GM19043 (cell line): ENCODE measurements at regions not wholly inside any gene's neighbourhood (a gene's known extent, or its start where the extent isn't known, plus 50 kb on each side); places are given as distances from the start of the nearest gene placed in this dataset.

Experiments
- ATAC-seq: cut with Tn5 transposase; IDR thresholded peaks from one replicate; pipeline ENCODE4 v1.9.1; 2021; ENCODE audit warnings: low read depth; ENCODE audit not compliant: unreplicated experiment

DNA sequence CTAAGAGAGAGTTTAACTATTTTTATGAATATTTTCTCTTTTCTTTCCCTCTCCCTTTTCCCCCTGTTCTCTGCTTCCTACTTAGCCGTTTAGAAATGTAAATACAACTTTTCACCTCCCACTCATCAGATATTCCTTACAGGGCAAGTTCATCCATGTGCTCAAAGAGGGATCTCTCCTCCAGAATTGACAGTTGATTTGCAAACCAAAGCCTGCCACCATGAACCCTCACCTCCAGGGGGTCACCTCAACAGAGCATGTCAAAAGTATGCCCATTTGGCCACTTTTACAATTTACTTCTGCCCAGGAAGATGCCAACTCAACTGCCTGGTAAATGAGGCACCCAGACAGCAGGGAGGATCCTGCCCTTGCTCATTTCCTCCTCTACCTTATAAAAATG, 149.2 kb upstream of the GYPC start:
- ATAC-seq = no peak

DNA sequence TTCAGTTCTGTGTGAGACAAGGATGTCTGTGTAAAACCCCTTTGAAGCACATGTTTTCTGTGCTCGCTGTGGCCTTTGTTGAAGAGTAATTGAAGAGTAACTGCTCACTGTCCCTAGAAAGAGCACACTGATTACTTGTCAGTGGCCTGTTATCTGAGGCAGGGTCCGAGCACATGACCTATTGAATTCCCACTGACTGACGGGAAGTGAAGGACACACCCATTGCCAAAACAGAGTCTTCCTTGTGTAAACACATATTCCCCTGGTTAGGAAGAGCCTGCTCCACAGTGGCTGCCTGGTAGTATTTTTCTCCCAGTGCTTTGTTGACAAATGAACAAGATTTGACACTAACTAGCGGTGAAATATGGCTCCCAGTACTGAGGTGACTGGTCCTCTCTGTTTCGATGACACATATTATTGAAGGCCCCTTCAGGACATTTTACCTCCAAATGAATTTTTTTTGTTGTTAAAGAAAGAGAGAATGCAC, 148.5 kb upstream of the GYPC start:
- no peak for ATAC-seq

DNA sequence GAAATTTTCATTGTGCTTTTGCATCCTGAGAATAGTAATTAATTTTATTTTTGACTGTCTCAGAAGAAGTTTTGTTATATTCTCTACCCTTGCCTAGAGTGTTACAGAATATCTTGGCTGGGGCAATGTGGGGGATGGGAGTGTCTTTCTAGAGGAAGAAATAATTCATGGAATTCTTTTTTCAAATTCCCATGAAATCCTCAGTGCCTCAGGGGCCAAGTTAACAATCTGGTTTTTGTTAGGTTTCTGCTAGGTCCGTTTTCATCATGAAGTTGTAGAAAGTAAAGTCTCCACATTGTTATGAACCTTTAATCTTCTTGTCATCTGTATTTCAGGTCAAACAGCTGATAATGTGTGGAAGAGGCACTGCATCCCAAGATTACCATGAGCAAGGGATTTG, 145.6 kb upstream of the GYPC start:
- ATAC-seq = no peak

DNA sequence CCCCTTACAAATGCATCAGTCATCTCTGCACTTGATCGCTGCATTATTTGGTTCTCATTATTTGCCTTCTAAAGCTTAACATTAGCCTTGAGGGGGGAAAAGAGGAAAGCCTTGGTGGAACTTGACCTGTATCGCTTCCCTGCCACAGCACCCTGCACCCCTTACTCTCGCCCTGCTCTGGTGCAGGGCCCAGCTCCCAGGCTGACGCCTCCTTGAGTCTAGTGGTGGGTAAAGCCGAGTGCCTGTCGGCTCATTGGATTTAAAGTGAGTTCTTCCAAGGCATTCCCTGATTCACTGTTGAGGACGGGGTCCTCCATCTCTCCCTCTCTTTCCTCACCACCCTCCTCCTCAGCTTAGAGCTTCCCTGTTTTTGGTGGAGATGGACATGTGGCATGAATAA, 145.0 kb upstream of the GYPC start:
- ATAC-seq = no peak

DNA sequence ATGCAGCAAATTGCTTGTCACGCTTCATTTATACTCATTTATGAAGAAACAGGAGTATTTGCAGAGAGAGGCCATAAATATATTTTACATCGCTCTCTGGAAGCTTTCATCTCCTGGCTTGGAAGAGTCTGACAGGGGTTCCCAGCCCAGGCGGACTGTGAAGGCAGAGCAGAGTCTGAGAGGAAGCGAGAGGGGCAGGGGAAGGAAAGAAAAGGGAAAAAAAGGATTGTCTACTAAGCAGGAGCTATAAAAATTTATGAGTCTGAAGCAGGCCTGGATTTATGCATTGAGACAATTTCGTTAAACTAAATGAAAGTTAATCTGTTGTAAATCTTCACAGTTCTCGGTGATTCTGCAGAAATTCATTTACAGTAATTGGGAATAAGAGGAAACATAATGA, 143.9 kb upstream of the GYPC start:
- no peak for ATAC-seq

DNA sequence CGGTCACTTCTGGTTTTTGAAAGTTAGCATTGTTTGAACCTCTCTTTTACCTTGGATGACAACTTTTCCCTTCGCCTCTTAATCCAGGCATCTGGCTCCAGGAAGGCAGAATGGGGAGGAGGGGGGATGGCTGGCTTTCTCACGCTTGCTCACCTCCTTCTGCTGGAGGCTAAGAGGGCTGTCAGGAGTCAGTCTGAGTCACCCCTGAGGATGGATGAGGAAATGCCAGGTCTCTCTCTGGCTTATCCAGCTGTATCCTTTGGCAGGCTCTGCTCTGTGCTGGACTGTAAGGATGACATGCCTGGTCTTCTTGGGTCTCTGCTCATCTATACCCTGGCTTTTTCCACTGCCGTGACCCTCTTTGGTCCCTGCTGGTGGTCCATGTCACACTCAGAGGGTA, 142.9 kb upstream of the GYPC start:
- ATAC-seq = no peak

DNA sequence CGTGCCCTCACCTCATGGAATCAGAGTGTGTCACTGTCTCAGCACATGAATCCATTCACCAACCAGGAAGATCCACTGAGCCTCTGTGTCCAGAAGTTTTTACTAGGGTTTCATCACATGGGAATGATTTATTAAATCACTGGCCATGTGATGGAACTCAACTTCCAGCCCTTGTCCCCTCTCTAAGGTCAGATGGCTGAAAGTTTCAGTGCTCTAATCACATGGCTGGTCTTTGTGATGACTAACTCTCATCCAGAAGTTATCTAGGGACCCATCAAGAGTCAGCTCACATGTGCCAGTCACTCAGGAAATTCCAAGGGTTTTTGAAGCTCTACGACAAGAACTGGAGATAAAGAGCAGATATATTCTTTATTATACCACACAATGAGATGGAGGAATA, 140.5 kb upstream of the GYPC start:
- no peak for ATAC-seq

DNA sequence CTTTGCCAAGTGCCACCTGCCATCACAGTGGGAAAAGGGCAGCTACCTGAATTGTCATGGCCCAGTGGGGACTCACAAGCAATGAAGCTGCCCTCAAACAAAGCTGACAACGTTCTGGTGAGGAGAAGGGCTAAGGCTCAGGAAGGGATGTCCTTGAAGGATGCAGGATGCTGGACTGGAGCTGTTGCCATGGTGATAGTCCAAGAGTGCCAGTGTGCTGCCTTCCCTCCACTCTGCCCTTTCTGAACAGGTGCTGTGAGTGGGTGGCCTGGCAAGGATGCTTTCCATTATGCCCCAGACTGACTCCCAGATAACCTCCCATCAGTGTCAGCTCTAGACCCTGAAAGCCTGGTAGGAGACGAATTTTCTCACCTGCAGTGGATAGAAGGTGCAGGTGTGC, 137.8 kb upstream of the GYPC start:
- no peak for ATAC-seq

DNA sequence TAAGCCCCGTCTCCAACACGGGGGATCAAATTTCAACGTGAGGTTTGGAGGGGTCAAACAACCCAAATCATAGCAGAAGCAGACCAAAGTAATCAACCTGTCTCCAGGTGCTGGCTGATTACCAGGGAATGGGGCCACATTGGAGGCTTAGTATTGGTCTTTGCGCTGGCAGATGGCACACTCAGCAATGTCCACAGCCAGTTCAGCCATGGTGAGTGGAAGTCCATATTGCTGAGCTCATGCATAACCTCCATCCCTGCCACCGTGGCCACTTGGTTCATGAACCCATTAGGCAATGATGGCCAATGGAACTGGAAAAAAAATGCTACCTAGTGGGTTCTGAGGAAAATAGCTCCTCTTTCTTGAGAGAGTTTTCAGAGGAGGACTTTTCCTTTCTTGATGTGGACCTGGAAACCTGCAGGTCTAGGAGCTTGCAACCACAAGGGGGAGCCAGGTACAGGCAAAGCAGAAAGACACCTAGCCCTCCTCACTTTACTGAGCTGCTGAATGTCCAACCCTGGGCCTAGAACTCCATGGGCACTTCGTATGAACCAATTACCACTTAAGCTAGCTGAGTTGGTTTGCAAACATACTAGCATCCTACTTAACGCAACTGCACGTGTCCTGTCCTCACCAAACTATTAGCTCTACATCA, 128.0 kb upstream of the GYPC start:
- no peak for ATAC-seq

DNA sequence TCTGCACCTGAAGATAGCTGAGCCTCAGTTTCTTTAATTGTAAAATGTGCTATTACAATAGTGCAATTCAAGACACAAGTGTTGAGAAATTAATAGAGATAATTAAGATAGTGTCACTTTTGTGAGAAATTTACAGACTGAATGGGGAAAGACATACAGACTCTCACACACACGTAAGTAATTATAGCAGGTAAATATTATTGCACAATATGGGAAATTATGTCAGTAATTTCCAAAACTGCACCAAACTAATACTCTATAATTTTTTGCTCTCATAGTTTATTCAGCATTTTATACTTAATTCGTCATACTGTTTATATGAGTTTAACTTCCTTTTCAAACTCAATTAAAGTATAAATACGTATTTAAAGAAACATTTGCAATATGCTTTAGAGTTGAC, 124.9 kb upstream of the GYPC start:
- no peak for ATAC-seq

DNA sequence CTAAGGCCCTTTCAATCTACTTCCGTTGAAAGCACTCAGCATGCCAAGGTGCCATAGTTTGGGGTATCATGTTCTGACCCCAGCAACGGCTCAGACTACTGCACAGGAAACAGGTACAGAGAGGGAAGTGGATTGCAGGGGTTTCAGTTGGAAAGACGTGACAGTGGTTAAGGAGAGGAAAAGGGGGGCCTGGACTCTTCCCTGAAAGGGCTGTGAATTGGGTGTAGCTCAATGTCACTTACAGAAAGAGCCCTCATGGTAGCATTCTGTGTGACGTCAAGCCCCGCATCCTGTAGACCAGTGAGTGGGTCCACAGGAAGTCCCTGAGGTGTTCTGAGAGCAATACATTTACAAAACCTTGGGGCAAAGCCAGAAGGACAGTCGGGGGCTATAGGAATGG, 121.5 kb upstream of the GYPC start:
- no peak for ATAC-seq

DNA sequence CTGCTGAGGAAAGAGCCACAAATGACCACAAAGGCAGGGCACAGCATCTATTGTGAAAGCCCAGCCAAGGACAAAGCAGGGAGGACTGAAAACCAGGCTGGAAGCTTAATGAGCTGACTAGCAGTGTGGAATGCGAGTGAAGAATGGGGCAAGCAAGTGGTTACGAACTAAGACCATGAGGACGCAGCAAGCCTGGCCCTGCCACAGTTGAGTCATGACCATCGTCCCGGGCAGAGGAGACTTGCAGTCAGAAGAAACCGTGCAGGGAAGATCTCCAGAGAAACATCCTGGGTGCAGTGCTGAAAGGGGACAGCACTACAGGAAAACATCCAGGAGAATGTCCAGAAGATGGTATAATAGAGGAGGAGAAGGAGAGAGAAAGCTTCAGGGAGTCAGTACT, 120.5 kb upstream of the GYPC start:
- no peak for ATAC-seq

DNA sequence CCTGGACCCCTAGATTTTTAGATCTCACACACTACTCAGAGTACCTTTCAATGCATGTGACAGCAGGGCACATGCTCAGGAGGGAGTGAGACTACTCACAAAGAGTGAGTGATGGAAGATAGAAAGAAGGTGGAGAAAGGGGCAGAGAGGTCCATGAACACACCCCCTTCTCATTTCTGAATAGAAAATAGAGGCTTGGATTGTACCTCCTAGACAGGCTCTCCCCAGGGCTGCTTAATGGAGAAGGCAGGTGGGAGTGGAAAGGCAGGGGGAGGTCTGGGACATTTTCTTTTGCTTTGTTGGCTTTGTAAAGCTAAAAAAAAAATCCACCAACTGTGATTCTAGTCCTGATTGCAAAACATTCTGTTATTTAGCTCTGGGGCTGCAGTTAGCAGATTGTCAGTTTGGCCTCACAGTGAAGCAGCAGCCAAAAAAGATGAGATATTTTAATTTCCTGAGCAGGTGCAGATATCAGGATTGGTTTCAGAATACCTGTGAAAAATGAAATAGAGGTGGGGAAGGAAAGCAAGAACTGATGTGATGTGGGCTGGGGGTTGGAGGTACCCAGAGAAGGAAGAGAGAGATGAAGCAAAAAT, 119.3 kb upstream of the GYPC start:
- no peak for ATAC-seq

DNA sequence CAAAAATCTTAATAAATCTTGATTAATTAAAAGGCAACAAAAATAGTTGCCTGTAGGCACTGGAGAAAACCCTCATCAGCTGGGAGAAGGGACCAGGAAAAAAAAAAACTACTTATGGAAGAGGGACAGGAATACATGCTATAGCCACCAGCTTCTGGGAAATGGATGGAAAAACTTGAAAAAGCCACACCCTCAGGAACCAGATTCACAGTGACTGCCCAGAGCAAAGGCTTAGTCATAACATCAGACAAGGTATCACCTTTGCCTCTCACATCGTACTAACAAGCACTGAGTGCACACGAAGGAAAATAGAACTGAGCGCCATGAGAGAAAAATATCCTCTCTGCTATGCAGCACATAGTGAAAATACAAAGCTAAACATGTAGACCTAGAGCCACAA, 116.9 kb upstream of the GYPC start:
- ATAC-seq = no peak

DNA sequence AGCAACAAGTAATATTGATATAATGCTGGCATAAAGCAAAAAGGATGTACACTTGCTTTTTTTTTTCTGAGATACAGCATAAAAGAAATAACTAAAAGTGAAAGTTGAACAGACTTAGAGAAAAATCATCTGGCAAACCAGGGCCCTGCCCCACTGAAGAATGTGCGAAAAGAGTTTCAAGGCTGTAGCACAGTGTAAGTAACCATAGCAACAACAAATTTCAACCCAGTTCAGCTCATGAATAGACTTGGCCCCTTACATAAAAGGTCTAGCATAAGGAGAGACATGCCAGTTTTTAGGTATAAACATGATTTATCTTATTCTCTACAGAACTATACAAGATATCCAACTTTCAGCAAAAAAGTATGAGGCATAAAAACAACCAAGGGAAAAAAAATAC, 113.7 kb upstream of the GYPC start:
- ATAC-seq = no peak

DNA sequence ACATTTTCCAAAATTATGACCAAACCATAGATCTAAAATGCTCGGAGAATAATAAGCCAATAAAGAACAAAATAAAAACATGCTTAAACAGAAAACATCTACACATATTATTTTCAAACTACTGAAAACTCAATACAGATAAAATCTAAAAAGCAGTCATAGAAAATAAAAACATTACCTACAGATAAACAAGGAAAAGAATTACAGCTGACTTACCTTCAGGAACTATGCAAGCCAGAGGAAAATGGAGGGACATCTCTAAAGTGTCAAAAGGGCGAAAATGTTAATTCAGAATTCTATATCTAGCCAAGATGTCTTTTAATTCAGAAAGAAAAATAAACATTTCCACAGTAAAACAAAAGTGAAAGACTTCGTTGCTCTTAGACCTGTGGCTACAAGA, 112.9 kb upstream of the GYPC start:
- no peak for ATAC-seq

DNA sequence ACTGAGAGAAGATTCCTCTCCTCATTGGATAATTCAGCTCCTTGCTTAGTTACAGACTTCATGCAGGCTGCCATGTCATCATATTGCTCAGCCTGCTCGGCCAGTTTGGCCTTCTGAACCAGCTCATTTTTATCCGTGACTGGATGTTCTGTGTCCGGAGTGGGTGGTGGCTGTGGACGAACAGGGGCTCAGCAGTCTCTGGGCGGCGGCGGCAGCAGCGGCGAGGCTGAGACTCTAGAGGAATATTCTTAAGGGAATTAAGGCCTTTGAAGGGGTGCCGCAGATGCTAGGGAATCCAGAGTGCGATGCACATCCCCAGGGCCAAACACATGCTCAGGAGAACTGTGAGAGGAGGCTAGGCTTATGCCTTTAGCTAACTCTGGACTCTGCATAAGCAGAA, 97.9 kb upstream of the GYPC start:
- ATAC-seq = no peak

DNA sequence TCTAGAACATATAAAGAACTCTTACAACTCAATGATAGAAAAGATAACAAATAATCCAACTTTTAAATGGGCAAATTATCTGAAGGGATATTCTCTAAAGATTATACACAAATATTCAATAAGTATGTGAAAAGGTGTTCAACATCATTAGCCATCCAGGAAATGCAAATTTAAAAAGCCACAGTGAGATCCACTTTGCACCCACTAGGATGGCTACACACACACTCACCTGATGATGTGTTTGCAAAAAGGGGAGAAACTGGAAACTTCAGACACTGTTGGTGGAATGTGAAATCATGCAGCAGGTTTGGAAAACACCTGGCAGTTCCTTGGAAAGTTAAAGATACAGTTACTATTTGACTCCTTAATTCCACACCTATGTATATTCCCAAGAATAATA, 87.2 kb upstream of the GYPC start:
- ATAC-seq = no peak

DNA sequence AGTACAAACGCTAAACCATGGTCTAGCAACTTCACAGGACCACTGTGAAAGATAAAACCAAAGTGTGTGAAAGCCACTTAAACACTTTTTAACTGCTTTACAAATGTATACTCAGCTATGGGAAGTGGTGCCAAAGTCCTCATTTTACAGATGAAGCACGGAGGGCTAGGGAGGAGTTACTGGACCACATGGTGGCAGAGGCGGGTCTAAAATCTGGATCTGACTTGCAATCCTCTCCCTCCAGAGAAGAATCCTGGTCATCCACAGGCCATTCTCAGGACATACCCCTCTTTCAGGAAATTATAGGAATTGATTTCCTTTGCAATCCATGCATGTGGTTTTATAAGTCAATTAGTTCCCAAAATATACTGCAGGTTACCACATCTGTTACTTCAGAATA, 84.6 kb upstream of the GYPC start:
- no peak for ATAC-seq

DNA sequence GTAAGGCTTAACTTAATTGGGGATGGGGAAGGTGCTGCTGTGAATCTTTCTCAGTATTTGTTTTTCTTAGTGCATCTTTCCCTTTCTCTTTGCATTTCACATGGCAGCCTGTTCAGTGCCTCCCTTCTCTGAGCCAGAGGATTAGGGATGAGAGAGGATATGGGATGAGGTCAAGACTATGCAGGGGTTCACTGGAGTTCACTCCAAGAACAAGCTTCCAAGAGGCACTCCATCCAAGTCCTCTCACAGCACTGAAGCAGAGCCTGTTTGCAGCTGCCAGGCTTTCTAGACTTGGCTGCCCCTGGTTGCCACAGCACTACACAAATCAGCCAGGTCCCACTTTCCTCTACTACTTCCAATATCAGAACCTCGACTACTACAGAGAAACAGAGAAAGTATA, 80.3 kb upstream of the GYPC start:
- no peak for ATAC-seq

DNA sequence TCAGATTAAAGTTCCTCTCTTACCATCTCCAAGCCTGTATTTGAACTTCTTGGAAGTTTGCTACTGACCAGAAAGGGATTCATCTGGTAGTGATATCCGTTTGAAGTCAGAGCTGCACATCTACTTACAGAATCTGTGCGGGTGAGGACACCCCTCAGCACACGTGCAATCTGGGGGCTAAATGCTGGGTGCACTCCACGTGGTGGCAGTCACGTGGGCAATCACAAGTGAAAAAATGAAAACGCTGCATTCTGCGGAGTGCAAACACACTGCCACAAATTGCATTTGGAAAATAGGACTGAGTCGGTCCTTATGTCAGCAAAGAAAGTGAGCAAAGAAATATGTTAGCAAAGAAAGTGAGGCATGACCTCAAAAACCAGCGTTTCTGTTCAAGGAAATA, 76.1 kb upstream of the GYPC start:
- no peak for ATAC-seq

DNA sequence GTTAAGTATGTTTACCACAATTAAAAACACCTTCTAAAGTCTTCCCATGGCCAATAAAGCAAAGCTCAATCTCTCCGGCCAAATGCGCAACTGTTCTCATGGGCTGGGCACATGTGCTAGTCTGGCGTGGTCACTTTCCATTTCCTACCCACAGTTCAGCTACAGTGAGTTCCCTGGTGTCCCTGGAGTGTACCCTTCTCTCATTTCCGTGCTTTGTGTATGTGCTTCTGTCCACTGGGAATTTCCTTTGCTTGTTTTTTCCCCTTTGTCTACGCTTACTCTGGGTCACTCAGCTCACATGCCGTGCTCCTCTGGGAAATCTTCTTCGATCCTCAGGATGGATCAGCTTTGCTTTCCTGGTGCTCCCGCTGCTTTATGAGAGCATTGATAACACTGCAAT, 69.6 kb upstream of the GYPC start:
- no peak for ATAC-seq

DNA sequence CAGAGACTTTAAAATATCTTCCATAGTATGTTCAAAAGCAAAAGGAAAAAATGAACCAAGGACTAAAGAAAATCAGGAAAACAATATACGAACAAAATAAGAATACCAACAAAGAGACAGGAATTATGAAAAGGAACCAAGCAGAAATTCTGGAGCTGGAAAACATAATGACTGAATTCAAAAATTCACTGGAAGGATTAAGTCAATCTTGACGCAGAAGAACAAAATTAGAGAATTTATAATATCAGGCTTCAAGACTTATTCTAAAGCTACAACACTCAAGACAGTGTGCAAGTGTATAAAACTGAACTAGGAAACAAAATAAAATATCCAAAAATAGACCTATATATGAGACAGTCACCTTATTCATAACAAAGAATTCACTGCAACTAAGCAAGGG, 56.9 kb upstream of the GYPC start:
- no peak for ATAC-seq
